ENCODE measurements at regions not wholly inside any gene's neighbourhood (a gene's known extent, or its start where the extent isn't known, plus 50 kb on each side); places are given as distances from the start of the nearest gene placed in this dataset.
"Not testable (repeated sequence)": the region's sequence is repeated elsewhere in the genome, so short reads cannot be mapped to it uniquely, and the experiment has no call there.

GRCh38 chr7:69228212-69228811 lies 370.0 kb upstream of the AUTS2 start:
- DNase-seq: no peak

GRCh38 chr7:69232445-69233376 lies 365.6 kb upstream of the AUTS2 start:
- no peak for DNase-seq

- DNase-seq: no peak
Measured at GRCh38 chr7:69237541-69237940, 360.7 kb upstream of the AUTS2 start.

- no peak for DNase-seq
Measured at GRCh38 chr7:69243016-69243415, 355.3 kb upstream of the AUTS2 start.

DNA sequence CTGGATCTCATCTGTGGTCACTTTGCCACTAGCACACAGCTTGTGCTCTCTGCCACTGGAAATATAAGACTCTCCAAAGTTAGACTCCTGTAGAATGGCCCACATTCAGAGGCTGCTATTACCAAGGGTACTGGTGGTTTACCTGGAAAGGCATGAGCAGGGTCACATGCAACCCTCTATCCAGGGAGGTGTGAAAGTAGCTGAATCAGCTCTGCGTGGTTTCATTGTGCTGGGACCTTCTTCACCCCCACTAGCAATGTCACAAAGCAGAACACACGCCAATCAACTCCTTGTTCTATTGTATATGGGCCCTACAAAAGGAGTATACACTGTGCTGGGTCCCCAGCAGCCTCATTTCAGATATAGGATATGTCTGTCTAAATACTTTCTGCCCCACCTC lies 353.6 kb upstream of the AUTS2 start:
- no peak for DNase-seq

GRCh38 chr7:69245646-69246045 lies 352.6 kb upstream of the AUTS2 start:
- no peak for DNase-seq

- DNase-seq: no peak
Measured at GRCh38 chr7:69246758-69247157, 351.5 kb upstream of the AUTS2 start.

DNA sequence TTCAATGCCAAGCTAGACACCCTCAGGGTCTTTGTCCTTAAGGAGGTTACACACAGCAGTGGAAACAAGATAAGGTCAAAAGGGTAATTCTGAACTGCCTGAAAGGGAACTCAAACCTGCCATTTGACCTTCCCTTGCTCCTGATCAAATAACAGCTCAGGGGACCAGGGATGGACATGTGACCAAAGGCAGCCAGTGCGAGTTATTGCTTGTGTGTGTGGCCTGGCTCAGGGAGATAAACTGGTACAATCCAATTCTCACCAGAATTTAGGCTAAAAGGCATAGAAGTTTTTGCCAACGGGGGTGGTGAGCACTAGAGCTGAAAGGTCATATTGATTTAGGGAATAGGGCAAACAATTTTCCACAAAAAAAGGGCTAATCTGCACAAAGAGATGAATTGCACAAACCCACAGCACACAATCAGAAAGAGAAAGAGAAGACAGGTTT lies 349.9 kb upstream of the AUTS2 start:
- not testable (repeated sequence) for DNase-seq

DNA sequence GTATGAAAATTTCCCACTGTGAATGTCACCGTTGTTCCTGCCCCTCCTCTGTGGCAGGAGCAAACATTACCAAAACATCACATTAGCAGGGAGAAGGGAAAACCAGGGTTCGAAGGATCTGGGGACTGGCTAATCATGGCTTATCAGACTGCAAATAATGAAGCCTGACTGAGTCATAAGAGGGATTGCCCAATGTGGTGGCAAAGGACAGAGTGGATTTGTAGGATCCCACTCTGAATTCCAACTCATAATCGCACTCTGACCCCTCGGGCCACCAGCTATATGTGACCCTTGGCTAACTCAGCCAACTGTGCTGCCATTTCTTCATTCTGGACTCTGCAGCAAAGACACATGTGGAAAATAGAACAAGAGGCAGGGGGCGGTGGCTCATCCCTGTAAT lies 347.3 kb upstream of the AUTS2 start:
- DNase-seq: no peak

DNA sequence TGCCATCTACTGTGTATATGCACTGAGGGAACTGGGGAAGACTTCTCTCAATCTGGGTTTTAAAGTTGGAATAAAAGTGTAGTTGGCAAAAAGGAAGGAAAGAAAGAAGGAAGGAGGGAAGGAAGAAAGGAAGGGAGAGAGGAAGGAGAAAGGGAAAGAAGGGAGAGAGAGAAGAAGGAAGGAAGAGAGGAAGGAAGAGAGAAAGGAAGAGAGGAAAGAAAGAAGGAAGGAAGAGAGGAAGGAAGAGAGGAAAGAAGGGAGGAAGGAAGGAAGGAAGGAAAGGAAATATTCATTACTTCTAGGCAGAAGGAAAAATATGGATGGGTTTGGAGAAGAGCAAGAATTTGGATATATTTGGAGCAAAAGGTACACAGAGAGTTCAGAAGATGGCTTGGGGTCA lies 343.6 kb upstream of the AUTS2 start:
- DNase-seq: no peak

GRCh38 chr7:69256634-69257081 lies 341.6 kb upstream of the AUTS2 start:
- DNase-seq: no peak

DNA sequence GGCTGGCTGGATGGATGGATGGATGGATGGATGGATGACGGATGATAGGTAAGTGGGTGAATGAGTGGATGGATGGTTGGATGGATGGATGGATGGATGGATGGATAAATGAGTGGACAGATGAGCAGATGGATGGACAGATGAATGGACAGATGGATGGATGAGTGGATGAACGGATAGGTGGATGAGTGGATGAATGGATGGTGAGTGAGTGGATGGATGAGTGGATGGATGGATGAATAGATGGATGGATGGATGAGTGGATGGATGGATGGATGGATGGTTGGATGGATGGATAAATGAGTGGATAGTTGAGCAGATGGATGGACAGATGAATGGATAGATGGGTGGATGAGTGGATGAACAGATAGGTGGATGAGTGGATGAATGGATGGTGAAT lies 340.7 kb upstream of the AUTS2 start:
- no peak for DNase-seq

- DNase-seq: no peak
Measured at GRCh38 chr7:69259445-69259844, 338.8 kb upstream of the AUTS2 start.

DNA sequence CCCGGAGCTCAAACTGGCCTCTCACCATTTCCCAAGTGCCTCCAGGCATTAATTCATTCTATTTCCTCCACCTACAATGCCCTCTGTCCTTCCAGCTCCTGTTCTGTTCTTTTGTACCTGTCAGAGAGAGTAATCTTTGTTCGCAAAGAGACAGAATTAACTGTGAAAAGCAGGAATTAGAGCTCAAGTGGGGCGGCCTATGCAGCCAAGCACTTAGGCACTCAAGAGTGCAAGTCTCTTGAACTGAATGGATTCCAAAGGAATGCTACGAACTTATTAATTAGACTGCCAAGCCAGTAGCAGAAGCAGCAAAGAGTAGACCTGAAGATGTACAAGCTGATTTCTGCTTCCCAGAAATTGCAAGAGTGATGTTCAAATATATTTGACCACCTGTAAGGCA lies 338.3 kb upstream of the AUTS2 start:
- no peak for DNase-seq

- DNase-seq: no peak
Measured at GRCh38 chr7:69263550-69263949, 334.7 kb upstream of the AUTS2 start.

- no peak for DNase-seq
Measured at GRCh38 chr7:69269806-69270205, 328.5 kb upstream of the AUTS2 start.

- DNase-seq: no peak
Measured at GRCh38 chr7:69272101-69272500, 326.2 kb upstream of the AUTS2 start.

- no peak for DNase-seq
Measured at GRCh38 chr7:69276011-69276729, 322.1 kb upstream of the AUTS2 start.

DNA sequence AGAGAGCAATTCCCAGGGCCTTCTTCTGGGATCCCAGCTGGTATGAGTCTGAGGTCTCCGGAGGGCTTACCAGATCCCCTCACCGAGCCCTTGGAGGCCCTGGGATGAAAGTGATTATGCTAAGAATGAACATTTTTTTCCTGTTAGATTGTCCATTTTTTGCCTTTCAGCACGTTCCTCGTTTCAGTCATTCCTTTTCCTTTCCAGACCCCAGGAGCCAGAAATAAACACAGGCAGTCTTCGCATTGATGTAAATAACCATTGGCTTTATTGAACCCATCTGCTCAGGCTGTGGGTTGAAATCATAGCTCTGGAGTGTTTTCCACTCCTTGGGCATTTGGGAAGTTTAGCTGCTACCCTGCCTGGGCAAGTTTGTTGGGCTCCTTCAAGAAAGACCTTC lies 320.9 kb upstream of the AUTS2 start:
- no peak for DNase-seq

- DNase-seq: no peak
Measured at GRCh38 chr7:69282946-69283345, 315.3 kb upstream of the AUTS2 start.

DNA sequence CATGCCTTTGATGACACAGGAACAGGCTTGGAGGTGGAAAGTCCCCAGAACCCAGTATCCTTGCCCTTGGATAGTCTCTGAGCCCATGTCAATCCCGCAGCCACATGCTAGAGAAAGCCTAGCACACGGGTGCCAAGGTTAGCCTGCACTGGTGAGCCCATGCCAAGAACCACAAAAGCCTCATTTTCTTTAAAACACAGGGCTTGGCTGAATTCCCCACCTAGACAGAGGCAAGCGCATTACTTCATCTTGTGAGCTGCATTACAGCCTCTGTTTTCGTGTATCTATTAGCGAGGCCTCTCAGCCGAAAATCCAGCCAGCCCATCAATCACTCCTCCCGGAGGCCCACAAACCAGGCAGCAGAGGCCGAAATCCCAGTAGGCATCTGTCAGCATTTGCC lies 314.9 kb upstream of the AUTS2 start:
- DNase-seq: no peak

- DNase-seq: no peak
Measured at GRCh38 chr7:69285854-69286253, 312.4 kb upstream of the AUTS2 start.

DNA sequence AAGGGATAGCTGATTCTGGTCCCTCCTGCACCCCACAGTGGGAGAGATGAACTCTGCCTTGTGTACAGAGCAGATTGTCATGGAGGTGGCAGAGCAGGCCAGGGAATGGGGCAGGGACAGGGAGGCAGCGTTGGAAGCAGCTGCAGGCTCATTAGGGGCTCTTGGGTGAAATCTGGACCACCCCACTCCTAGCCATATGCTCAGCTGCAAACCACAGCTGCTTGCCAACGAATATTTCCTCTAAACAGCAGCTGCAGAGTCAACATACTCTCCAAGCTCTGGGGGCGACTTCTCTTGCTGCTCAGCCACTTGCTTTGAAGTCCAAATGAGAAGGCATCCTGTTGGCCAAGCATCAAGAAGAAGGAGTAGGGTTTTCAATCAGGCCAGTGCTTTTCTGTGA lies 302.3 kb upstream of the AUTS2 start:
- no peak for DNase-seq

DNA sequence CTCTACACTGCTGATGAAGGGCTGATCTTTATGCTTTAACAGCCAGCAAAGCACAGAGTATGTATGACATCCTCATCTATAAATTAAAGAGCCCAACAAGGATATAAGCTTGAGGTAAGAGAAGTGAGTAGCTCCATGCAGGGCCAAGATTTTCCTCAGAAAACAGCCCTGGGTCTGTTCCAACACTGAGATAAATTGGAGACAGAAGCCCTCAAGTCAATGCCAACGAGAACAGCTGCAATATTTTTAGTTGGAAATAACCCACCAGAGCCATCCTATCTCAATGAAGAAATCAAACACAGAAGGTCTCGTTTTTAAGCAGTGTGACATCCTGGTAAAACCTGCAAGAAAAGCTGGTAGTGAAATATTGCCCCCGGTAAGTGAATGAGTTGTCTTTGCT lies 297.0 kb upstream of the AUTS2 start:
- DNase-seq: no peak
